ENCODE measurements at regions not wholly inside any gene's neighbourhood (a gene's known extent, or its start where the extent isn't known, plus 50 kb on each side); places are given as distances from the start of the nearest gene placed in this dataset.
A peak's percentile ranks its signal among the peaks of the same experiment; 100 is the strongest.

- no peak for DNase-seq
Measured at GRCh38 chr5:176711883-176712282, 64.6 kb downstream of the TSPAN17 start.

- no peak for DNase-seq
Measured at GRCh38 chr5:176712546-176713304, 65.4 kb downstream of the TSPAN17 start.

DNA sequence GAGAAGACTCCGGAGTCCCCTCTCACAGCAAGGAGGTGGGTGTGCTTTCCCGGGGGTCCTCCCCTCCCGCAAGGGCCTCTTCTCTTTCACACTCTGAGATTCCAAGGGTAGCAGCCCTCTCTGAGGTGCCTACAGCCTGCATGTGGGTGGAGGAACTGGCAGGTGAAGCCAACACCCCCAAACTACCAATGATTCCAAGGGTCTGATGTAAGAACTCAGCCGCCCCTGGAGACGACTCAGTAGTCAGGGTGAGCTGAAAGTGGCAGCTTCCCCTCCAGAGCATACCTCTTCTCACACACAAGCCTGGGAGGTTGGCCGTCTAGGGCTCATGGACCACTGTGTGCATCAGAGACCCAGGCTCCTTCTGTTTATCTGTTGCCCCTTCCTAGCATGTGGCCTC is 66.1 kb downstream of the TSPAN17 start:
- no peak for DNase-seq

DNA sequence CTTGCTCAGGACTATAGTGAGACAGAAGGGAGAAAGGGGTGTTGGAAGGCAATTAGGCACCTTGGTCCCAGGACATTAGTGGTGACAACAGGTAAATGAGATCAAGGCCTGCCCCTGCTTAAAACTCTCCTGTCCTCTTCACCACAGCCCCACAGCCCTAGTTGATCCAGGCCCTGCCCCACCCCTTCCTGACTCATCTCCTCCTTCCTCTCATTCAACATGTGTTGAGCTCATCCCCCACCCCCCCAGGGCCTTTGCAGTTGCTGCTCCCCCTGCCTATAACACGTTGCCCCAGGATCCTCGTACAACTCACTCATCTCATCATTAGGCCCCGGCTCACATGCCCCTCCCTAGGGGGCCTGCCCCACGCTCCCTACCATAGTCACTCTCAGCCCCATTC is 66.8 kb downstream of the TSPAN17 start:
- DNase-seq = no peak

- no peak for DNase-seq
Measured at GRCh38 chr5:176716320-176716719, 69.0 kb downstream of the TSPAN17 start.

GRCh38 chr5:176719113-176719739 is 71.9 kb downstream of the TSPAN17 start:
- no peak for DNase-seq

DNA sequence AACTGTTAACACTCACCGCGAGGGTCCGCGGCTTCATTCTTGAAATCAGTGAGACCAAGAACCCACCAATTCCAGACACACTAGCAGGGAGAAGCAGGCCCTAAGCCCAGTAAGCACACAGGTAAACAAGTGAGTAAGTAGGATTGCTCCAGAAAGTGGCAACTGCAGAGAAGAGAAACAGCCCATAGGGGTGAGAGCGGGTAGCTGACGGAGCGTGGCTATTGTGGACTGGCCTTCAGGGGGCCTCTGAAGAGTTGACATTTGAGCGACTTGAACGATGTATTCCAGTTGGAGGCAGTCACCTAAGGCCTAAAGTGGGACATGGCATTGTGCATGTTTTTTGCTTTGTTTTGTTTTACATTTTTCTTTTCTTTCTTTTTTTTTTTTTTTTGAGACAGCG is 74.2 kb downstream of the TSPAN17 start:
- DNase-seq = no peak

DNA sequence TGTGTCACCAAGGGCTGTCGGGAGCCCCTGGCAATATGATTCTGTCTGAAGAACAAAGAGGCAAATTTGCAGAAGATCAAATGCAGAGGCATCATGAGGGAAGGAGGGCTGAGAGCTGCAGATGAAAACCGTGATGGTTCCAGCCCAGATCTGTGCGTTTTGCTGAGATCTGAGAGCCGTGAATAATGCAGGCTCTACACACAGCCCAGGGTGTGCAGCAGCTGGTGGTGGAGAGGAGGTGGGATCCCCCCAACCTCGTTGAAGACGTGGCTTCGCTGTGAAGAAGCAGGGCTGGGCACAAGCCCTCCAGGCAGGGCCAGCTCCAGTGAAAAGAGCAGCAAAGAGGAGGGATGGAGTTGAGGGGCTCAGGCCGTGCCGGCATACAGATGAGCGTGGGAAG is 75.5 kb downstream of the TSPAN17 start:
- DNase-seq = no peak

DNA sequence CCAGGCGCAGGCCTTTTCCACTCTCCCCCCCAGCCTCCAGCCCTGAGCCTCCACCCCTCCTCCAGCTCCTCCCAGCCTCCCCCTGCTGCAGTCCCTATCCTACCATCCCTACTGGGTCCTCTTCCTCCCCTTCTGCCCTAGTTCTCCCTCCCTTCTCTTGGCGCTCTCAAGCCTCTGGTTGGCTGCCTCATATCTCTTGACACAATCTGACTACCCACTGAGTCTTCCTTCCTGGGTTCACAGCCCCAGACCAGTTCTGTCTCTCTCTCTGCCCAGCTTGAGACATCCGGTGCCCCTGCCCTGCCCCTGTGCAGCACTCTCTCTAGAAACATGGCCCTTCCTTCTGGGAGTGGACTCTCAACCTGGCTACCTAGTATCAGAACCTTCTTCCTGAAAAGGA is 76.2 kb downstream of the TSPAN17 start:
- DNase-seq = no peak

- no peak for DNase-seq
Measured at GRCh38 chr5:176724472-176724871, 77.2 kb downstream of the TSPAN17 start.

DNA sequence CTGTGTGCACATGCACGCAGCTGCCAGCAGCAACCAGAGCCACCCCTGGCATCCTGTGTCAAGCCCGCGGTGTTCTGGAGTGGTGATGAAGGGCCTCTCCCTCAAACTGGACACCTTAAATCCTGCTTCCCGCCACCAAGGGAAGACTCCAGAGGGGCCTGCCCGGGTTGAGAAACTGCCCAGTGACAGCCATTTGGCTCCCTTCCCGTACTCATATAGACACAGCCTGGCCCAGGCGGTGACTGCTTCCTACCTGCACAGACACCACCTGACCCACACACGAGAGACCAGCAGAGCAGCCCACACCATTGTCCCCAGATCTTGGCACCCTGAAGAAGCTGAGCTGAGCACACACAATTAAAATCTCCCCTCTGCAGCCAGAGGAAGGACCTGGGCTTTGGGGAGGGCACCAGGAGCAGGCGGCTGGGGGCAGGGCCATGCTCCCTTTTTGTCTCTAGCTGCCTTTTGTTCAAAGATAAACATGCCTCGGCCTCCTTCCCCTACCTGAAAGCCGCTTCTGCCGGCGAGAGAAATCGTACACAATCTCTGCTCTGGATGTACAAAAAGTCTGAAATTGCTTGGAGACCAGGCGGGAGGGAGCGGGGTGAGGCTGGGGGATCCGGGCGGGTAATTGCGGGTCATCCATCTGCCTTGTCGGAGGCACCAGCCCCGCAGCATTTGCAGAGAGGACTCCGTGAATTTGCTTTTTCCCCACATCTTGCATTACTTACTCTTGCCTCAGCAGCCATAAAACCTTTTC is 78.4 kb downstream of the TSPAN17 start:
- DNase-seq = peak; percentile 45

DNA sequence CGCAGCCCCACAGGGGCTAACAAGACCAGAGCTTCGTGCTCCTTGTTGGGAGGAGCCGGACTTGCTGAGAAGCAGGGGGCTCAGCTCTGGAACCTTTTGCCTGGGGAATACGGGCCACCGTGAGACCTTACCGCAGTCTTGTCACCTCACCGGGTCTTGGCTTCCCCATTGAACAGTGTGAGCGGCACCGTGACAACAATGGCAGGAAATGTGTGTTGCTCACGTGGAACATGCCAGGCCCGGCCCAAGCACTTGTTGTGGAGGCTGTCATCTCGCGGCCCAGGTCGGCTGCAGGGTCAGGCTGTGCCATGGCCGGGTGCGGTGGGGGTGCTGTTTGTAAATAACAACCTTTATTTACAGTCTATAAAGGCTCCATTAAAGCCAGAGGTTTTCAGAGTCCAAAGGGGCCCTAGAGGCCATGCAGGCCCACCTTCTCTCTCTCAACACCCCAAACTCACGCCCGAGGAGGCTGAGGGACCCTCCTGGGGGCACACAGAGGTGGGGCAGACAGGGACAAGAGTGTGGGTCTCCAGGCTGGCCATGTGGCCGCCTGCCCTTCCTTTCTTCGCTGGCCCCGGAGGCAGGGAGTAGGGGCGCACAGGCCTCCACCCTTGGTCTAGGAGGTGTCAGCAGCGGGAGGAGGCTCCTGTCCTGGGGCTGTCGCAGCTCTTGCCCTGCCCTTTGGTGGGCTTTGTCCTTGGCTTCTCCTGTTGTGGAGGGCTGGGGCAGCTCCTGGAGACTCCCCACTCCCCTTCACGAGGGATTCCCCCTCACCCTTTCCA is 79.7 kb downstream of the TSPAN17 start:
- DNase-seq = no peak

DNA sequence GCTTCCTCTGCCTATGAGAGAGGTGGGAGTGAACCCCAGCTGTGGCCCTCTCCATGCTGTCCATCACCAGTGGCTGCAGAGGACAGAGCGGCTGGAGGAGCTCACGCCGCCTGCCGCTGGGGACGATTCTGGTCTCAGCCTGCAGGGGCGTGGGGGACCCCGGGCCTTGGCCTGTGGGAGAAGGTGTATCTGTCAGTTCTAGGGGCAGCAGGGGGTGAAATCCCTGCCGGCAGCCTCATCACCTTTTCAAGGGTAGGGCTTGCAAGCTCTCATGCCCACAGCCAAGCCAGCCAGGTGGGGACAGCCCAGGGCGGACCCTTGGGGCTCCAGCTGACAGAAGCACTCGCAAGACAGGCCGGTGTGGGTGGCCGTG is 80.2 kb downstream of the TSPAN17 start:
- no peak for DNase-seq

- DNase-seq = no peak
Measured at GRCh38 chr5:176727983-176728675, 80.8 kb downstream of the TSPAN17 start.

GRCh38 chr5:176728831-176729251 is 81.5 kb upstream of the UNC5A start:
- DNase-seq = no peak

DNA sequence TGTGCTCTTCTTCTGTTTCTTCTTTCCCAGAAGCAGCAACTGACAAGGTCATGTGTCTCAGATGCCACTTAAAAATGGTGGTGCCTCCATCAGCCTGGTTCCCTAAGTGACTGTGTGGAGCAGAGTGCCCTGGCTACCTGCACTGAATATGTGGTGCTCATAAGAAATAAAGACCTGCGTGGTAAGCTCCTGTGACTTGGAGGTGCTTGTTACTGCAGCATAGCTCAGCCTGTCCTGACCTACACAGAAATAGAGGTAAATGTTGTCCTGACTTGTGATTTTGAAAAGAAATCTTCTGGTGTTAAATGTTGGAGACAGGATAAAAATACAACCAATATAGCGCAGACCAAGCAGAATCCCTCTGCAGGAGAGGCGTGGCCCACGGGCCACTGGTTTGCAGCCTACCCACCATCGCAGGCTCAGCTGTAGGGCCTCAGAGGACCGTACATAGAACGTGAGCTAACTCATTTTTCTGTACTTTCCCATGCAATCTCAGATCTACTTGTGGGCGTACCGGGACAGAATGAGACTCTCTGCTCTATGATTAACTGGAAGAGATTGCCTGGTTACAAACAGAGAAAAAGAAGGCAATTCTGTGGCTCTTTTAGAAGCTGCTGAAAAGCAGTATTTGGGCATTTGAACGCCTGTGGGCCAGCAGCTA is 79.4 kb upstream of the UNC5A start:
- DNase-seq = no peak

DNA sequence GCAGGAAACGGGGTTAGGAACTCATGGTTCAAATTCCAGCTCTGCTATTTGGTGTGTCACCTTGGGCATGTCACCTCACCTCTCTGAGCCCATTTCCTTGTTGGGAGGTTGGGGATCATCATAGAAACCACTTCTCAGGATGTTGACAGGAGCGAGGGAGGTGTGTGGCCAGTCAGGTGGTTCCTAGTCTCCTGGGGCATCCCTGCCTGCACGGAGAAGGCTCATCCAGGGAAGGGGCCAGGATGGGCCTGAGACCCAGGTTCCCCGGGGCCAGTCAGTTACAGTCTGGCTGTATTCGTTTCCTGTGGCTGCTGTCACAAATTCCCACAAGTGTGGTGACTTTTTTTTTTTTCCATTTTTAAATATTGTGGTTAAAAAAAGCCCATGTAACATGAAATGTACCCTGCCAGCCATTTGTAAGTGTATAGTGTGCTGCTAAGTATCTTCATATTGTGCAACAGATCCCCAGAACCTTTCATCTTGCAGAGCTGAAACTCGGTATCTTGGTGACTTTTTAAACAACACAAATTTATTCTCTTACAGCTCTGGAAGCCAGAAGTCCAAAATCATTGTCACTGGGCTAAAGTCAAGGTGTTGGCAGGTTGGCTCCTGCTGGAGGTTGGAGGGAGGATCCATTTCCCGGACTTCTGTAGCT is 78.7 kb upstream of the UNC5A start:
- DNase-seq = no peak

GRCh38 chr5:176732306-176732705 is 78.1 kb upstream of the UNC5A start:
- no peak for DNase-seq

GRCh38 chr5:176732736-176733405 is 77.5 kb upstream of the UNC5A start:
- no peak for DNase-seq

DNA sequence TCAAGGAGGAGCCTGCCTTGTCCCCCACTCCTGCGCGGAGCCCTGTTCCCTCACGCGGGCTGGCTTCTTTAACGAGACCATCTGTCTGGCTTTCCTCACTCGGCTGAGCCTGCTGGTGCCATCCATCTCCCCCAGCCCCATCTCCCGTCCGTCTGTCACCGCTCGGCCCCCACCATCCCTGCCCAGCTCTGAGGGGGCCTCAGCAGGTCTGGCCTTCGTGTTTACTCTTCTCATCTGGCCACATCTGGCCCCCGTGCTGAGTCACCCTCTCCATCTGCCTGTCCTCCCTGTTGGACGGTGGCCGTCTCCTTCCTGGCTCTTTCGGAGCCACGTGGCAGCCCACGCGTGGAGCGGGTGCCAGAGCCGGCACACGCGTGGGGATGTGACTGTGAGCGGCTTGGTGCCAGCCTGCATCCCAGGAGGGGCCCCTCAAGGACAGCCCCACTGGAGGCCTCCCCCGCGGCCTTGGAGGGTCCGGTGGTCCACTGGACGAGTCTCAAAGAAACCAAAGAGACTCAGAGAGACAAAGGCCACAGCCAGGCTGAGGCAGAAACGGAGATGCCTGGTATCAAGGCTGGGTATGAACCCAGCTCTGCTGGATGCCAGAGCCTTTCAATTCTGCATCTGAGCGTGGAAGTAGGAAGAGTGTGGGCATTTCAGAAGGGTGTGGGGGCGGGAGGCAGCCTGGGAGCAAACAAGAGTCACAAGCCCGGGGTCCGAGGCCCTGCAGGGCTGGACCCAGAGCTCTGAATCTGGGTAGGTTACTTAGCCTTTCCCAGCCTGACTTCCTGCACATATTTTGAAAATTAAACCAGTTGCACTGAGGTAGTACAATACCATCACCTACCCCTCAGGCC is 76.7 kb upstream of the UNC5A start:
- no peak for DNase-seq

Measured in NCI-H1105 (cell line).